WERI-Rb-1 (cell line): ENCODE measurements at regions not wholly inside any gene's neighbourhood (a gene's known extent, or its start where the extent isn't known, plus 50 kb on each side); places are given as distances from the start of the nearest gene placed in this dataset.

Source experiments
- DNase-seq: peaks from one replicate; pipeline ENCODE4 v3.0.0-alpha.2; 2020
- H3K27ac ChIP-seq: fragments of 250-450 bp; sonication (Bioruptor Pico); 2 replicates; pipeline ENCODE4 v1.5.1; 2020; ENCODE audit warnings: mild to moderate bottlenecking, moderate library complexity
- H3K27me3 ChIP-seq: fragments of 250-450 bp; sonication (Bioruptor Pico); 2 replicates; pipeline ENCODE4 v1.5.1; 2021; ENCODE audit warnings: mild to moderate bottlenecking, low read depth, moderate library complexity; ENCODE audit not compliant: insufficient read depth, severe bottlenecking
- H3K36me3 ChIP-seq: fragments of 250-450 bp; sonication (Bioruptor Pico); 2 replicates; pipeline ENCODE4 v1.5.1; 2020; ENCODE audit warnings: mild to moderate bottlenecking, moderate library complexity
- H3K4me3 ChIP-seq: 2 replicates; pipeline ENCODE4 v1.5.1; 2011; ENCODE audit warnings: low read depth, mild to moderate bottlenecking, control low read depth, low read length
- H3K9me3 ChIP-seq: fragments of 250-450 bp; sonication (Bioruptor Pico); 2 replicates; pipeline ENCODE4 v1.5.1; 2021; ENCODE audit warnings: mild to moderate bottlenecking, moderate library complexity; ENCODE audit not compliant: severe bottlenecking
- CTCF ChIP-seq: IDR thresholded peaks from 2 replicates; pipeline ENCODE4 v1.5.1; 2011; ENCODE audit warnings: low read depth, mild to moderate bottlenecking, control low read depth, inconsistent platforms, low read length

GRCh38 chr14:84882830-84883229, 647.1 kb upstream of the FLRT2 start:
- H3K36me3 ChIP-seq, result no peaks in the 10 kb centered on the region
- no peak for DNase-seq
- H3K4me3 ChIP-seq, result no peak overlapping the region
- no peak for TF ChIP-seq CTCF
- no peaks in the 10 kb centered on the region for H3K27me3 ChIP-seq
- no peak overlapping the region for H3K27ac ChIP-seq
- H3K9me3 ChIP-seq, result no peaks in the 10 kb centered on the region

GRCh38 chr14:84885061-84885460, 644.9 kb upstream of the FLRT2 start:
- H3K27me3 ChIP-seq, result no peaks in the 10 kb centered on the region
- no peak overlapping the region for H3K4me3 ChIP-seq
- H3K36me3 ChIP-seq, result no peaks in the 10 kb centered on the region
- no peak overlapping the region for H3K27ac ChIP-seq
- TF ChIP-seq CTCF, result no peak
- no peak for DNase-seq
- H3K9me3 ChIP-seq, result no peaks in the 10 kb centered on the region

- Histone ChIP-seq H3K27ac (no peak overlapping the region), H3K4me3 (no peak overlapping the region), H3K9me3 (no peaks in the 10 kb centered on the region), H3K27me3 (no peaks in the 10 kb centered on the region), H3K36me3 (no peaks in the 10 kb centered on the region)
- no peak for DNase-seq
- TF ChIP-seq CTCF, result no peak
These were observed 638.5 kb upstream of the FLRT2 start for GRCh38 chr14:84891404-84891803.

- no peak for TF ChIP-seq CTCF
- H3K27ac ChIP-seq, result no peak overlapping the region
- no peaks in the 10 kb centered on the region for H3K27me3 ChIP-seq
- H3K36me3 ChIP-seq, result no peaks in the 10 kb centered on the region
- no peak overlapping the region for H3K4me3 ChIP-seq
- DNase-seq, result no peak
- H3K9me3 ChIP-seq, result no peaks in the 10 kb centered on the region
These were observed 635.7 kb upstream of the FLRT2 start for GRCh38 chr14:84894254-84894653.

GRCh38 chr14:84922370-84922769, 607.6 kb upstream of the FLRT2 start:
- H3K4me3 ChIP-seq, result no peak overlapping the region
- no peak for DNase-seq

More at GRCh38 chr14:84922370-84922769, 607.6 kb upstream of the FLRT2 start:
- Histone ChIP-seq H3K27me3 (no peaks in the 10 kb centered on the region), H3K9me3 (no peaks in the 10 kb centered on the region), H3K27ac (no peak overlapping the region), H3K36me3 (no peaks in the 10 kb centered on the region)
- TF ChIP-seq CTCF, result no peak
